Smooth muscle cell (in vitro differentiated cells): ENCODE measurements at regions not wholly inside any gene's neighbourhood (a gene's known extent, or its start where the extent isn't known, plus 50 kb on each side); places are given as distances from the start of the nearest gene placed in this dataset.

Source experiments
- DNase-seq: peaks from one replicate; lab custom pipeline; 2025; ENCODE audit not compliant: unreplicated experiment; lab: John Stamatoyannopoulos, UW
- H2AFZ ChIP-seq: fragments of 200-600 bp; sonication (generic); 2 replicates; pipeline ENCODE4 v1.6.0; 2016; ENCODE audit warnings: antibody characterized with exemption, low read depth, mild to moderate bottlenecking
- H3F3A ChIP-seq: fragments of 200-600 bp; sonication (generic); 2 replicates; pipeline ENCODE4 v1.6.0; 2017; ENCODE audit warnings: antibody characterized with exemption, low read depth
- H3K27ac ChIP-seq: fragments of 200-600 bp; sonication (generic); 2 replicates; pipeline ENCODE4 v1.5.1; 2016; ENCODE audit warnings: low read depth, mild to moderate bottlenecking
- H3K27me3 ChIP-seq: fragments of 200-600 bp; sonication (generic); 2 replicates; pipeline ENCODE4 v1.6.1; 2016; ENCODE audit warnings: low read depth, mild to moderate bottlenecking
- H3K36me3 ChIP-seq: fragments of 200-600 bp; sonication (generic); 2 replicates; pipeline ENCODE4 v1.5.1; 2016; ENCODE audit warnings: low read depth
- H3K4me1 ChIP-seq: fragments of 200-600 bp; sonication (generic); 2 replicates; pipeline ENCODE4 v1.5.1; 2016; ENCODE audit warnings: low read depth
- H3K4me2 ChIP-seq: fragments of 200-600 bp; sonication (generic); 2 replicates; pipeline ENCODE4 v1.6.0; 2016; ENCODE audit warnings: mild to moderate bottlenecking
- H3K4me3 ChIP-seq: fragments of 200-600 bp; sonication (generic); 2 replicates; pipeline ENCODE4 v1.5.1; 2016; ENCODE audit warnings: mild to moderate bottlenecking
- H3K79me2 ChIP-seq: fragments of 200-600 bp; sonication (generic); 2 replicates; pipeline ENCODE4 v1.6.0; 2016; ENCODE audit warnings: low read depth, mild to moderate bottlenecking
- H3K9ac ChIP-seq: fragments of 200-600 bp; sonication (generic); 2 replicates; pipeline ENCODE4 v1.6.0; 2016; ENCODE audit warnings: low read depth
- H3K9me3 ChIP-seq: fragments of 200-600 bp; sonication (generic); replicated peaks from 2 replicates; pipeline ENCODE4 v1.5.1; 2016; ENCODE audit warnings: low read depth
- H4K20me1 ChIP-seq: fragments of 200-600 bp; sonication (generic); 2 replicates; pipeline ENCODE4 v1.6.0; 2016; ENCODE audit warnings: low read depth
- WGBS: methylation state at CpG from one replicate; pipeline ENCODE4 v1.1.7; 2016; ENCODE audit warnings: low lambda C conversion rate; 5-methylcytosine and 5-hydroxymethylcytosine counted together
- TF ChIP-seq, protein P1 (sequence below): fragments of 200-600 bp; sonication (generic); IDR thresholded peaks from 2 replicates; pipeline ENCODE4 v1.5.1; 2017; ENCODE audit warnings: borderline replicate concordance, mild to moderate bottlenecking, antibody characterized with exemption; ENCODE audit not compliant: insufficient read depth, poor library complexity, severe bottlenecking

DNA sequence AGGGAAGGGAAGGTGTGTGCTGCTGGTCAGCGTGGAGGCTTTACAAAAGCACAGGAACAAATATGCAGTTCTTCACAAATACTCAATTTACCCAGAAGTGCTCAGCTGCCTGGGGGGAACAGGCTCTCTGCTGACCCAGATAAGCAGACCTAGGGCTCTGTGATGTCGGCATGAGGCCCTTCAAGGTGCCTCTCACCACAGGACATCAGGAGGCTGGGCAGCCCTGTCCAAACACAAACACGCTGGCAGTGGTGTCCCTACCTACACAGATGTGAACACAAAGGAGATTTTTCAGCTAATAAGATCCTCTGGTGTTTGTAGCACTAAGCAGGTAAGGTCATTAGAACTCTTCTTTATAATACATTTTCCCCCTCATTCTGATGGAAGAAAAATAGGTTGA, 243.0 kb upstream of the PROX1 start:
- no peaks in the 10 kb centered on the region for H3K36me3 ChIP-seq
- H2AFZ ChIP-seq: no peak overlapping the region
- whole genome bisulfite sequencing: 81% methylated on average over 3 of the region's 3 CpGs
- no peaks in the 10 kb centered on the region for H3K79me2 ChIP-seq
- no peaks in the 10 kb centered on the region for H3K4me1 ChIP-seq
- H3K9me3 ChIP-seq: no peaks in the 10 kb centered on the region
- no peaks in the 10 kb centered on the region for H3K27me3 ChIP-seq
- TF ChIP-seq, protein P1, sequence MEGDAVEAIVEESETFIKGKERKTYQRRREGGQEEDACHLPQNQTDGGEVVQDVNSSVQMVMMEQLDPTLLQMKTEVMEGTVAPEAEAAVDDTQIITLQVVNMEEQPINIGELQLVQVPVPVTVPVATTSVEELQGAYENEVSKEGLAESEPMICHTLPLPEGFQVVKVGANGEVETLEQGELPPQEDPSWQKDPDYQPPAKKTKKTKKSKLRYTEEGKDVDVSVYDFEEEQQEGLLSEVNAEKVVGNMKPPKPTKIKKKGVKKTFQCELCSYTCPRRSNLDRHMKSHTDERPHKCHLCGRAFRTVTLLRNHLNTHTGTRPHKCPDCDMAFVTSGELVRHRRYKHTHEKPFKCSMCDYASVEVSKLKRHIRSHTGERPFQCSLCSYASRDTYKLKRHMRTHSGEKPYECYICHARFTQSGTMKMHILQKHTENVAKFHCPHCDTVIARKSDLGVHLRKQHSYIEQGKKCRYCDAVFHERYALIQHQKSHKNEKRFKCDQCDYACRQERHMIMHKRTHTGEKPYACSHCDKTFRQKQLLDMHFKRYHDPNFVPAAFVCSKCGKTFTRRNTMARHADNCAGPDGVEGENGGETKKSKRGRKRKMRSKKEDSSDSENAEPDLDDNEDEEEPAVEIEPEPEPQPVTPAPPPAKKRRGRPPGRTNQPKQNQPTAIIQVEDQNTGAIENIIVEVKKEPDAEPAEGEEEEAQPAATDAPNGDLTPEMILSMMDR: no peak
- H3K27ac ChIP-seq: no peak overlapping the region
- H3K9ac ChIP-seq: no peak overlapping the region
- H4K20me1 ChIP-seq: no peaks in the 10 kb centered on the region
- H3K4me2 ChIP-seq: no peak overlapping the region
- H3F3A ChIP-seq: no peaks in the 10 kb centered on the region
- H3K4me3 ChIP-seq: no peak overlapping the region
- DNase-seq: no peak

DNA sequence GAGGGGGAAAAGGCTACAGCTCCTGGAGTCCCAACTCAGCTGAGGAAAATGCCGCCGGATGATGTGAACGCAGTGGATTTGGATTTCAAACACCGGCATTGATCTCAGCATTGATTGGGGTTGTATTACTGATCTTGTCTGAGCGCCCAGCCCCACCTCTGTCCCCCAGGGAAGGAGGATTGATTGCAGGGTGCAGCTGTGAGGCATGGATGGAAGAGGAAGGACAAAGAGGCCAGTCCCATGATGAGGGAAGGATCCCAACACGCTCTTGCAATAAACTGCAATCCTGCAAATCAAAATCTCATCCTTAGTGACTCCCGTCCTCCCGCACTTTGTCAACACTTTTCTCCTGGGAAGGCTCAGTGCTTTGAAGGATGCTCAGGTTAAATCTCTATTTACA, 242.3 kb upstream of the PROX1 start:
- Histone ChIP-seq H4K20me1 (no peaks in the 10 kb centered on the region), H3K4me1 (no peaks in the 10 kb centered on the region), H3K27me3 (no peaks in the 10 kb centered on the region), H3K9ac (no peak overlapping the region), H3F3A (no peaks in the 10 kb centered on the region), H3K36me3 (no peaks in the 10 kb centered on the region), H3K27ac (no peak overlapping the region), H3K4me3 (no peak overlapping the region), H2AFZ (no peak overlapping the region), H3K79me2 (no peaks in the 10 kb centered on the region), H3K4me2 (no peak overlapping the region), H3K9me3 (no peaks in the 10 kb centered on the region)
- 91% methylated on average over 8 of the region's 8 CpGs for WGBS
- DNase-seq: no peak
- TF ChIP-seq, protein P1: no peak

DNA sequence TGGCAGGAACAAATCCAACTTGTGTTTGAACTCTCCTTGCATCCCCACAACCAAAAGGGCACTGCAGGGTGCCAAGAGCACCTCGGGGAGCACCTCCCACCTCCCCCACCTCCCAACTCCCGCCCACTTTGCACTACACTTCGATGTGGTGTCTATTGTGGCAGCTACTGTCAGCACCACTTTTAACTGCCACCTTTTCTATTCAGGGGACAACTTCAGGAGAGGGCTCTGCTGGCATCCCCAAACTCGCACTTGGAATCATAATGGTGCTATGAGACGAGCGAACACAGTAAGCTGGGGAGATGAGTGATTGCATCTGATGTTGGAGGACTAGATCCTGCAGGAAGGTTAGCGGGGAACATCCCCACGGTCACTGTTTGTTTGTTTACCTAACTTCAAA, 238.2 kb upstream of the PROX1 start:
- no peaks in the 10 kb centered on the region for H3K4me1 ChIP-seq
- WGBS: 89% methylated on average over 8 of the region's 8 CpGs

More for the DNA sequence above, 238.2 kb upstream of the PROX1 start:
- Histone ChIP-seq H3K36me3 (no peaks in the 10 kb centered on the region), H3F3A (no peaks in the 10 kb centered on the region), H3K4me2 (no peak overlapping the region), H3K9ac (no peak overlapping the region), H2AFZ (no peak overlapping the region), H3K79me2 (no peaks in the 10 kb centered on the region), H3K27ac (no peak overlapping the region), H3K4me3 (no peak overlapping the region), H3K9me3 (no peaks in the 10 kb centered on the region), H3K27me3 (peaks cover 6% of the 10 kb centered on the region), H4K20me1 (no peaks in the 10 kb centered on the region)
- TF ChIP-seq, protein P1: no peak
- DNase-seq: no peak
